GM23338 (cell line): ENCODE measurements at regions not wholly inside any gene's neighbourhood (a gene's known extent, or its start where the extent isn't known, plus 50 kb on each side); places are given as distances from the start of the nearest gene placed in this dataset.

ENCODE experiments used
- ATAC-seq: fragments of 200-7000 bp; cut with Tn5 transposase; 3 replicates; pipeline ENCODE4 v1.9.1; 2020
- DNase-seq: peaks from one replicate; pipeline ENCODE4 v3.0.0-alpha.2; 2015; ENCODE audit warnings: low spot score
- H2AFZ ChIP-seq: fragments of 200-600 bp; sonication (generic); 2 replicates; pipeline ENCODE4 v1.8.0; 2016; ENCODE audit warnings: antibody characterized with exemption, mild to moderate bottlenecking, moderate library complexity
- H3F3A ChIP-seq: fragments of 200-600 bp; sonication (generic); replicated peaks from 2 replicates; pipeline ENCODE4 v1.8.0; 2017; ENCODE audit warnings: antibody characterized with exemption, mixed run types, low read depth
- H3K27ac ChIP-seq: fragments of 200-600 bp; sonication (generic); 2 replicates; pipeline ENCODE4 v1.6.1; 2016; ENCODE audit warnings: low read depth
- H3K27me3 ChIP-seq: fragments of 200-600 bp; sonication (generic); 2 replicates; pipeline ENCODE4 v1.8.0; 2016; ENCODE audit warnings: mild to moderate bottlenecking, mixed run types, moderate library complexity; ENCODE audit not compliant: insufficient read depth
- H3K36me3 ChIP-seq: fragments of 200-600 bp; sonication (generic); 2 replicates; pipeline ENCODE4 v1.8.0; 2016; ENCODE audit warnings: mild to moderate bottlenecking; ENCODE audit not compliant: insufficient read depth
- H3K4me1 ChIP-seq: fragments of 200-600 bp; sonication (generic); 2 replicates; pipeline ENCODE4 v1.8.0; 2016; ENCODE audit warnings: mild to moderate bottlenecking, moderate library complexity; ENCODE audit not compliant: insufficient read depth
- H3K4me2 ChIP-seq: fragments of 200-600 bp; sonication (generic); 2 replicates; pipeline ENCODE4 v1.7.1; 2017; ENCODE audit warnings: mixed run types
- H3K4me3 ChIP-seq: fragments of 200-600 bp; sonication (generic); 2 replicates; pipeline ENCODE4 v1.6.1; 2016; ENCODE audit warnings: mixed run types
- H3K79me2 ChIP-seq: fragments of 200-600 bp; sonication (generic); replicated peaks from 2 replicates; pipeline ENCODE4 v1.8.0; 2017; ENCODE audit warnings: mild to moderate bottlenecking; ENCODE audit not compliant: insufficient read depth
- H3K9me2 ChIP-seq: fragments of 200-600 bp; sonication (generic); 2 replicates; pipeline ENCODE4 v1.8.0; 2017; ENCODE audit not compliant: insufficient read depth
- H4K20me1 ChIP-seq: fragments of 200-600 bp; sonication (generic); replicated peaks from 2 replicates; pipeline ENCODE4 v1.8.0; 2017; ENCODE audit warnings: mild to moderate bottlenecking; ENCODE audit not compliant: insufficient read depth
- H3K27ac Mint-ChIP-seq: 2 replicates; pipeline ENCODE4 v1.8.0; 2020; ENCODE audit warnings: inconsistent platforms, mild to moderate bottlenecking, moderate library complexity, mixed read lengths
- H3K27me3 Mint-ChIP-seq: 3 replicates; pipeline ENCODE4 v1.8.0; 2022; ENCODE audit warnings: low read depth, mild to moderate bottlenecking, moderate library complexity, mixed read lengths, inconsistent platforms; ENCODE audit not compliant: insufficient read depth, poor library complexity
- H3K36me3 Mint-ChIP-seq: 3 replicates; pipeline ENCODE4 v1.8.0; 2021; ENCODE audit warnings: low read depth, mild to moderate bottlenecking, inconsistent platforms, moderate library complexity, mixed read lengths
- H3K4me1 Mint-ChIP-seq: 3 replicates; pipeline ENCODE4 v1.8.0; 2020; ENCODE audit warnings: mild to moderate bottlenecking, inconsistent platforms, mixed read lengths
- H3K4me3 Mint-ChIP-seq: 3 replicates; pipeline ENCODE4 v1.8.0; 2021; ENCODE audit warnings: moderate library complexity, mild to moderate bottlenecking, inconsistent platforms, mixed read lengths
- H3K9me3 Mint-ChIP-seq: 3 replicates; pipeline ENCODE4 v1.8.0; 2020; ENCODE audit warnings: moderate library complexity, mild to moderate bottlenecking, inconsistent platforms, mixed read lengths
- EZH2 ChIP-seq: fragments of 200-600 bp; sonication (generic); IDR thresholded peaks from one replicate; pipeline ENCODE4 v1.8.0; 2017; ENCODE audit warnings: antibody characterized with exemption, mild to moderate bottlenecking, low read depth; ENCODE audit not compliant: unreplicated experiment
- EZH2phosphoT487 ChIP-seq: fragments of 200-600 bp; sonication (generic); IDR thresholded peaks from one replicate; pipeline ENCODE4 v1.8.1; 2018; ENCODE audit warnings: antibody characterized with exemption; ENCODE audit not compliant: unreplicated experiment
- JUNB ChIP-seq: IDR thresholded peaks from one replicate; pipeline ENCODE4 v1.6.1; 2016; ENCODE audit warnings: antibody characterized with exemption; ENCODE audit not compliant: unreplicated experiment
- NANOG ChIP-seq: IDR thresholded peaks from 2 replicates; pipeline ENCODE4 v1.6.1; 2016; ENCODE audit warnings: antibody characterized with exemption, borderline replicate concordance
- POLR2AphosphoS5 ChIP-seq: IDR thresholded peaks from 2 replicates; pipeline ENCODE4 v1.6.1; 2016; ENCODE audit warnings: antibody characterized with exemption, low read depth
- STAT1 ChIP-seq: IDR thresholded peaks from one replicate; pipeline ENCODE4 v1.6.1; 2016; ENCODE audit warnings: antibody characterized with exemption; ENCODE audit not compliant: unreplicated experiment
- ZNF114 ChIP-seq: fragments of 250-450 bp; sonication (Bioruptor Pico); IDR thresholded peaks from 2 replicates; pipeline ENCODE4 v1.5.0; 2020; ENCODE audit warnings: mild to moderate bottlenecking, moderate library complexity
- TF ChIP-seq, protein P1 (sequence below): IDR thresholded peaks from 2 replicates; pipeline ENCODE4 v1.6.1; 2016; ENCODE audit warnings: antibody characterized with exemption
- TF ChIP-seq, protein P2 (sequence below), 2 experiments: fragments of 200-600 bp in 1 of 2; sonication (generic) in 1 of 2; conservative IDR thresholded peaks; 2 replicates each; pipeline versions ENCODE4 v1.5.1 to v1.6.1; 2016 to 2017; ENCODE audit warnings: antibody characterized with exemption in 2 of 2, low read depth in 2 of 2, mild to moderate bottlenecking in 2 of 2, moderate library complexity in 1 of 2

DNA sequence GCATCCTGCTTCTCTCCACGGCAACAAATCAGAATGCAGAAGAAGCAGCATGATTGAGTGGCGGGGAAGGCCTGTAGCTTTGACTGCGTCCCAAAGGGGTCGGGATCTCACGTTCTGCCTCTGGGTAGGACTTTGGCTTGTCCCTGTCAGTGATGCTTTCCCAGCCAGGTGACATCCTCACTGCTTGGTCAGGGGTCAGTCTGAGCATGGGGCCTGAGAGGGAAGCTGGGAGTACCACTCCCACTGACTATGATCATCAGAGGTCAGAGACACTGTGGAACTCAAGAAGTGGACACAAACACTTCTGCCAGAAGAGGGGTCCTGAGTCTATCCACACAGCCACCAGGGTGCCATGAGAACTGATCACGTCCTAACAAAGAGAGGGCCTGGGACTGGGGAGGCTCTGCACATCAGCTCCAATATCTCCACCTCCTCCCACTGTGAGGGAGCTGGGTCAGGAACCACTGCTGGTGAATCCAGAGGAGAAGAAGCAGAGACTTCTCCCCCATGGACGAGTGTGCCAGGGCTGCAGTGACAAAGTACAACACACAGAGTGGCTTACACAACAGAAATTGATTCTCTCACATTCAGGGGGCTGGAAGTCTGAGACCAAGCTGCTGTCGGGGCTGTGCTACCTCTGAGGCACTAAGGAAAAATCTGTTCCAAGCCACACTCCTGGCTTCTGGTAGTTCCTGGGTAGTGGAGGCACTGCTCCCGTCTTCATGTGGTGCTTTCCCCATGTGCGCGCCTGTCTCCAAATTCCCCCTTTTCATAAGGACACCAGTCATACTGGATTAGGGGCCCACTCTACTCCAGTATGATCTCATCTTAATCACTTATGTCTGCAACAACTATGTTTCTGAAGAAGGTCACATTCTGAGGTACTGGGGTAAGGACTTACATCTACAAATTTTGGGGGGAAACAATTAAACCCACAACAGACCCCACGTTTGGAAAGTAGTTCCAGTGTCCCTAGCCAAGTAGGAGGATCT is 131.1 kb downstream of the CYP26A1 start:
- no peaks in the 10 kb centered on the region for H3F3A ChIP-seq
- no peak overlapping the region for H3K4me3 ChIP-seq
- Mint-ChIP-seq H3K27ac (no peak overlapping the region), H3K36me3 (no peaks in the 10 kb centered on the region), H3K4me3 (no peak overlapping the region), H3K27me3 (no peaks in the 10 kb centered on the region), H3K4me1 (peaks cover 3% of the 10 kb centered on the region), H3K9me3 (no peaks in the 10 kb centered on the region)
- no peaks in the 10 kb centered on the region for H3K79me2 ChIP-seq
- H3K9me2 ChIP-seq, result peaks cover 4% of the 10 kb centered on the region; the same call in 1 of the 2 replicates
- no peak overlapping the region for H3K4me2 ChIP-seq
- no peak for DNase-seq
- H3K27ac ChIP-seq, result no peak overlapping the region
- H3K27me3 ChIP-seq, result no peaks in the 10 kb centered on the region
- TF ChIP-seq, protein P1, sequence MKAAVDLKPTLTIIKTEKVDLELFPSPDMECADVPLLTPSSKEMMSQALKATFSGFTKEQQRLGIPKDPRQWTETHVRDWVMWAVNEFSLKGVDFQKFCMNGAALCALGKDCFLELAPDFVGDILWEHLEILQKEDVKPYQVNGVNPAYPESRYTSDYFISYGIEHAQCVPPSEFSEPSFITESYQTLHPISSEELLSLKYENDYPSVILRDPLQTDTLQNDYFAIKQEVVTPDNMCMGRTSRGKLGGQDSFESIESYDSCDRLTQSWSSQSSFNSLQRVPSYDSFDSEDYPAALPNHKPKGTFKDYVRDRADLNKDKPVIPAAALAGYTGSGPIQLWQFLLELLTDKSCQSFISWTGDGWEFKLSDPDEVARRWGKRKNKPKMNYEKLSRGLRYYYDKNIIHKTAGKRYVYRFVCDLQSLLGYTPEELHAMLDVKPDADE, result no peak
- no peak for TF ChIP-seq ZNF114 (CRISPR knock-in tag)
- TF ChIP-seq NANOG, result no peak
- no peak for TF ChIP-seq EZH2
- TF ChIP-seq, protein P2, sequence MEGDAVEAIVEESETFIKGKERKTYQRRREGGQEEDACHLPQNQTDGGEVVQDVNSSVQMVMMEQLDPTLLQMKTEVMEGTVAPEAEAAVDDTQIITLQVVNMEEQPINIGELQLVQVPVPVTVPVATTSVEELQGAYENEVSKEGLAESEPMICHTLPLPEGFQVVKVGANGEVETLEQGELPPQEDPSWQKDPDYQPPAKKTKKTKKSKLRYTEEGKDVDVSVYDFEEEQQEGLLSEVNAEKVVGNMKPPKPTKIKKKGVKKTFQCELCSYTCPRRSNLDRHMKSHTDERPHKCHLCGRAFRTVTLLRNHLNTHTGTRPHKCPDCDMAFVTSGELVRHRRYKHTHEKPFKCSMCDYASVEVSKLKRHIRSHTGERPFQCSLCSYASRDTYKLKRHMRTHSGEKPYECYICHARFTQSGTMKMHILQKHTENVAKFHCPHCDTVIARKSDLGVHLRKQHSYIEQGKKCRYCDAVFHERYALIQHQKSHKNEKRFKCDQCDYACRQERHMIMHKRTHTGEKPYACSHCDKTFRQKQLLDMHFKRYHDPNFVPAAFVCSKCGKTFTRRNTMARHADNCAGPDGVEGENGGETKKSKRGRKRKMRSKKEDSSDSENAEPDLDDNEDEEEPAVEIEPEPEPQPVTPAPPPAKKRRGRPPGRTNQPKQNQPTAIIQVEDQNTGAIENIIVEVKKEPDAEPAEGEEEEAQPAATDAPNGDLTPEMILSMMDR (conservative IDR thresholded peaks at IDR 0.05; ENCODE audit: low read depth in 2 of 2), result no peak
- TF ChIP-seq STAT1, result no peak
- TF ChIP-seq JUNB, result no peak
- TF ChIP-seq POLR2AphosphoS5, result no peak
- TF ChIP-seq EZH2phosphoT487, result no peak
- peak overlapping the region; percentile 47; the same call in 1 of the 2 replicates for H2AFZ ChIP-seq
- H4K20me1 ChIP-seq, result no peaks in the 10 kb centered on the region
- H3K36me3 ChIP-seq, result no peaks in the 10 kb centered on the region
- H3K4me1 ChIP-seq, result no peaks in the 10 kb centered on the region
- ATAC-seq, result no peak

DNA sequence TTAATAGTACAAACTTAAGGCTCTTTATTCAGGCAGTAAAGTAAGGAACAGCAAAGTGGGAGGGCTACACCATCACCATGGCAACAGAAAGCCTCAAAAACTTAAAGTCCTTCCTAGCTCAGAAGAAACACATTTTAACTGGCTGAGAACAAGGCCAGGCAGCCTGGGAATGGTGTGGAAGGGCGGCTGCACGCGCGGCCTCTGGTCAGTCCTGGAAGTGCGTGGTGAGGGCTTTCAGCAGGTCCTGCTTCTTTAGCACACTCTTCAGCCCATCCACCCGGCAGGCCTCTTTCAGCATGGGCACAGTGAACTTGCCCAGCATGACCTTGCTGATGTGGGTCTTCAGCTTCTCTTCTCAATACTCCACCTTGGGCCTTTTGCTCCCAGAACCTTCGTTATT is 133.0 kb downstream of the CYP26A1 start:
- no peak overlapping the region for H3K27ac ChIP-seq
- H3K27me3 ChIP-seq, result no peaks in the 10 kb centered on the region
- H3K4me1 Mint-ChIP-seq, result no peaks in the 10 kb centered on the region
- no peaks in the 10 kb centered on the region for H3F3A ChIP-seq
- no peaks in the 10 kb centered on the region for H3K79me2 ChIP-seq
- H3K9me3 Mint-ChIP-seq, result no peaks in the 10 kb centered on the region
- H3K36me3 ChIP-seq, result no peaks in the 10 kb centered on the region
- no peak overlapping the region for H3K4me3 ChIP-seq
- H2AFZ ChIP-seq, result peak overlapping the region; percentile 2; the same call in 1 of the 2 replicates
- H3K4me2 ChIP-seq, result no peak overlapping the region
- no peaks in the 10 kb centered on the region for H3K27me3 Mint-ChIP-seq
- H4K20me1 ChIP-seq, result no peaks in the 10 kb centered on the region
- DNase-seq (peak; percentile 78), ATAC-seq (peak; percentile 99)
- no peaks in the 10 kb centered on the region for H3K4me1 ChIP-seq
- H3K4me3 Mint-ChIP-seq, result no peak overlapping the region
- H3K36me3 Mint-ChIP-seq, result no peaks in the 10 kb centered on the region
- TF ChIP-seq, protein P2 (conservative IDR thresholded peaks at IDR 0.05; ENCODE audit: low read depth in 2 of 2), result peak in 1 of 2 experiments; percentile 24; a peak in 1 of 4 replicates
- no peak for TF ChIP-seq STAT1
- H3K9me2 ChIP-seq, result peaks cover 6% of the 10 kb centered on the region; the same call in 1 of the 2 replicates
- no peak overlapping the region for H3K27ac Mint-ChIP-seq
